ENCODE measurements at regions not wholly inside any gene's neighbourhood (a gene's known extent, or its start where the extent isn't known, plus 50 kb on each side); places are given as distances from the start of the nearest gene placed in this dataset.

DNA sequence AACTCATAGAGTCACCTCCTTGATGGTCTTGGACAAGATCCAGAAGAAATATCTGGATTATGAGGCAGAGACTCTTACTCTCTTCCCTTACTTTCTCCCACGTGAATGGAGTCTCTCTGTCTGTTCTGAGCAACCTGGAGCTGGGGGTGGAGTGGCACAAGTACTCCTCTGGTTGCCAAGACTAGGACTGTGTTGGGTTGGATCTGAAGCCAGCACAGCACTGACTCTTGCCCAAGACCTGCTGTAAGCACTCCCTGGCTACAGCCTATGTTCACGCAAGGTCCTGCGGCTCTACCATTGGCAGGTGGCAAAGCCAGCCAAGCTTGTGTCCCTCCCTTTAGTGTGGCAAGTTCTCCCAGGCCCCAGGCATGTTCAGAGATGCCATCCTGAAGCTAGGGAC, 488.2 kb upstream of the NRG3 start:
- no peak for TF ChIP-seq ZFP3 (CRISPR knock-in tag; IDR thresholded peaks at IDR 0.05)
- TF ChIP-seq ZFP30 (CRISPR knock-in tag; IDR thresholded peaks at IDR 0.05) = no peak
- TF ChIP-seq, protein P1, sequence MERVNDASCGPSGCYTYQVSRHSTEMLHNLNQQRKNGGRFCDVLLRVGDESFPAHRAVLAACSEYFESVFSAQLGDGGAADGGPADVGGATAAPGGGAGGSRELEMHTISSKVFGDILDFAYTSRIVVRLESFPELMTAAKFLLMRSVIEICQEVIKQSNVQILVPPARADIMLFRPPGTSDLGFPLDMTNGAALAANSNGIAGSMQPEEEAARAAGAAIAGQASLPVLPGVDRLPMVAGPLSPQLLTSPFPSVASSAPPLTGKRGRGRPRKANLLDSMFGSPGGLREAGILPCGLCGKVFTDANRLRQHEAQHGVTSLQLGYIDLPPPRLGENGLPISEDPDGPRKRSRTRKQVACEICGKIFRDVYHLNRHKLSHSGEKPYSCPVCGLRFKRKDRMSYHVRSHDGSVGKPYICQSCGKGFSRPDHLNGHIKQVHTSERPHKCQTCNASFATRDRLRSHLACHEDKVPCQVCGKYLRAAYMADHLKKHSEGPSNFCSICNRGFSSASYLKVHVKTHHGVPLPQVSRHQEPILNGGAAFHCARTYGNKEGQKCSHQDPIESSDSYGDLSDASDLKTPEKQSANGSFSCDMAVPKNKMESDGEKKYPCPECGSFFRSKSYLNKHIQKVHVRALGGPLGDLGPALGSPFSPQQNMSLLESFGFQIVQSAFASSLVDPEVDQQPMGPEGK (CRISPR knock-in tag; IDR thresholded peaks at IDR 0.05; ENCODE audit: borderline replicate concordance) = no peak
